K562 (cell line): ENCODE measurements at regions not wholly inside any gene's neighbourhood (a gene's known extent, or its start where the extent isn't known, plus 50 kb on each side); places are given as distances from the start of the nearest gene placed in this dataset.
A peak's percentile ranks its signal among the peaks of the same experiment; 100 is the strongest.

Experiments
- ATAC-seq: fragments of 200-7000 bp; cut with Tn5 transposase; 3 replicates; pipeline ENCODE4 v1.9.1; 2020; ENCODE audit warnings: moderate library complexity
- BruUV-seq: library from RNA; stranded (reverse); fragments of 400-500 nt; replicated peaks from 2 replicates; lab custom pipeline; 2021; lab: Mats Ljungman, UMichigan
- CTCF ChIA-PET: fragments of 300-600 bp; formaldehyde crosslinking; extraction: SDS; loops from one replicate; lab custom pipeline; 2021; ENCODE audit warnings: low intra/inter-chr PET ratio; lab: Yijun Ruan, JAX
- POLR2A ChIA-PET: fragments of 300-600, 350-650 bp; sonication (Branson Sonifier 250); formaldehyde crosslinking; extraction: SDS; loops from one replicate; lab custom pipeline; 2021; ENCODE audit warnings: antibody characterized with exemption, inconsistent platforms; lab: Yijun Ruan, JAX
- DNase-seq, 4 experiments: peaks; one replicate each; pipeline versions ENCODE4 v3.0.0 to v3.0.0-alpha.2; 2011 to 2018; ENCODE audit warnings: low spot score in 3 of 4, mixed read lengths in 3 of 4; ENCODE audit errors: extremely low read depth in 1 of 4
- FAIRE-seq: peaks from 2 replicates; lab custom pipeline; 2011; peaks lifted over from hg19 to GRCh38; lab: Jason Lieb, UNC
- H2AFZ ChIP-seq: 2 replicates; pipeline ENCODE4 v1.6.0; 2011; ENCODE audit warnings: low read depth, low read length, control low read depth, inconsistent platforms
- H3K27ac ChIP-seq: fragments of 200-600 bp; 3 replicates; pipeline ENCODE4 v1.8.0; 2011; ENCODE audit warnings: low read depth, mild to moderate bottlenecking, control low read depth, inconsistent platforms, low read length, moderate library complexity, mixed read lengths; ENCODE audit errors: extremely low read depth
- H3K27me3 ChIP-seq, 2 experiments: fragments of 300-600 bp in 1 of 2; 2 replicates in 1 of 2; 3 replicates in 1 of 2; pipeline versions ENCODE4 v1.6.0 to v1.8.0; 2011; ENCODE audit warnings: inconsistent platforms in 2 of 2, low read length in 2 of 2, mild to moderate bottlenecking in 1 of 2, mixed read lengths in 1 of 2, moderate library complexity in 1 of 2; ENCODE audit not compliant: control insufficient read depth in 2 of 2, insufficient read depth in 2 of 2
- H3K36me3 ChIP-seq: fragments of 300-600 bp; 3 replicates; pipeline ENCODE4 v1.8.0; 2011; ENCODE audit warnings: mild to moderate bottlenecking, low read length, inconsistent platforms; ENCODE audit not compliant: control insufficient read depth, insufficient read depth
- H3K4me1 ChIP-seq, 2 experiments: fragments of 200-600 bp in 1 of 2; replicated peaks in 1 of 2; 2 replicates in 1 of 2; 3 replicates in 1 of 2; pipeline versions ENCODE4 v1.5.1 to v1.8.0; 2011; ENCODE audit warnings: inconsistent platforms in 2 of 2, low read length in 2 of 2, mild to moderate bottlenecking in 1 of 2, mixed read lengths in 1 of 2, moderate library complexity in 1 of 2; ENCODE audit not compliant: control insufficient read depth in 2 of 2, insufficient read depth in 2 of 2
- H3K4me2 ChIP-seq: 2 replicates; pipeline ENCODE4 v1.6.1; 2011; ENCODE audit warnings: low read length, control low read depth, inconsistent platforms, mixed read lengths; ENCODE audit not compliant: insufficient read depth
- H3K4me3 ChIP-seq: fragments of 200-600 bp; sonication (generic), shearing (Covaris generic); 2 replicates; pipeline ENCODE4 v1.5.1; 2016; ENCODE audit warnings: control low read depth, inconsistent platforms
- H3K79me2 ChIP-seq: fragments of 200-600 bp; 3 replicates; pipeline ENCODE4 v1.8.0; 2011; ENCODE audit warnings: low read length, inconsistent platforms; ENCODE audit not compliant: control insufficient read depth, insufficient read depth
- H3K9ac ChIP-seq, 2 experiments: 2 replicates each; pipeline versions ENCODE4 v1.6.0 to v1.6.1; 2011; ENCODE audit warnings: low read depth in 2 of 2, low read length in 2 of 2, control low read depth in 1 of 2, inconsistent platforms in 1 of 2, mild to moderate bottlenecking in 1 of 2, mixed read lengths in 1 of 2; ENCODE audit not compliant: insufficient read depth in 1 of 2
- H3K9me1 ChIP-seq: one replicate; pipeline ENCODE4 v1.6.0; 2011; ENCODE audit warnings: inconsistent platforms, mild to moderate bottlenecking, low read length, moderate library complexity; ENCODE audit not compliant: control insufficient read depth, insufficient read depth
- H3K9me3 ChIP-seq: replicated peaks from 2 replicates; pipeline ENCODE4 v1.5.1; 2011; ENCODE audit warnings: low read depth, low read length, inconsistent platforms; ENCODE audit not compliant: control insufficient read depth, insufficient read depth
- H4K20me1 ChIP-seq: replicated peaks from 2 replicates; pipeline ENCODE4 v1.6.1; 2011; ENCODE audit warnings: low read length, inconsistent platforms, mixed read lengths; ENCODE audit not compliant: control insufficient read depth, insufficient read depth
- CREB3 ChIP-seq: fragments of 450-650 bp; conservative IDR thresholded peaks from 2 replicates; pipeline ENCODE4 v1.6.1; 2016; ENCODE audit warnings: missing genetic modification characterization, low read depth, mild to moderate bottlenecking, missing compliant biosample characterization, moderate library complexity
- FOXK2 ChIP-seq, 2 experiments: fragments of 450-650 bp; IDR thresholded peaks in 1 of 2; conservative IDR thresholded peaks in 1 of 2; 2 replicates each; pipeline ENCODE4 v1.6.1; 2016; ENCODE audit warnings: low read depth in 2 of 2, mild to moderate bottlenecking in 1 of 2
- SUPT5H ChIP-seq: fragments of 450-650 bp; IDR thresholded peaks from 2 replicates; pipeline ENCODE4 v1.6.1; 2016
- ZMIZ1 ChIP-seq, 2 experiments: fragments of 150-350 bp in 1 of 2; IDR thresholded peaks; 2 replicates each; pipeline ENCODE4 v1.6.1; 2012 to 2016; ENCODE audit warnings: low read depth in 2 of 2, low read length in 2 of 2, mild to moderate bottlenecking in 1 of 2, moderate library complexity in 1 of 2
- ZNF282 ChIP-seq: sonication (generic); formaldehyde crosslinking; IDR thresholded peaks from 2 replicates; pipeline ENCODE4 v1.8.1; 2023; ENCODE audit warnings: missing genetic modification reagents
- ZNF551 ChIP-seq: fragments of 250-450 bp; sonication (Bioruptor Pico); IDR thresholded peaks from 2 replicates; pipeline ENCODE4 v1.5.0; 2021; ENCODE audit warnings: mild to moderate bottlenecking, moderate library complexity
- WGBS: fragments of 100-300 bp; shearing (Covaris generic); methylation state at CpG from one replicate; pipeline ENCODE4 v1.1.6; 2016; ENCODE audit warnings: low coverage, mixed read lengths; ENCODE audit not compliant: insufficient coverage; ENCODE audit errors: missing lambda C conversion rate; 5-methylcytosine and 5-hydroxymethylcytosine counted together
- in situ Hi-C: fragments of 300-500 bp; cut with MboI; formaldehyde crosslinking; loops from 4 replicates; pipeline ENCODE4 v1.15.0; 2018; ENCODE audit warnings: inconsistent platforms, mixed read lengths
- intact Hi-C: fragments of 100-400 bp; cut with micrococcal nuclease; formaldehyde crosslinking; loops from 2 replicates; pipeline ENCODE4 v1.14.2; 2022
- TF ChIP-seq, protein P1 (sequence below): sonication (generic); formaldehyde crosslinking; IDR thresholded peaks from 2 replicates; pipeline ENCODE4 v1.8.1; 2022; ENCODE audit warnings: missing genetic modification reagents

- Histone ChIP-seq H3K9ac (no peak overlapping the region), H3K9me1 (no peaks in the 10 kb centered on the region), H3K27me3 (peaks cover 34 to 72% of the 10 kb centered on the region in 2 experiments), H3K4me3 (no peak overlapping the region), H3K4me1 (peaks cover 3 to 28% of the 10 kb centered on the region in 2 experiments; a peak in 3 of 5 replicates), H3K36me3 (no peaks in the 10 kb centered on the region), H2AFZ (no peak overlapping the region), H3K27ac (no peak overlapping the region), H3K79me2 (no peaks in the 10 kb centered on the region), H3K4me2 (no peak overlapping the region), H3K9me3 (peaks cover 4% of the 10 kb centered on the region; the same call in 1 of the 2 replicates), H4K20me1 (no peaks in the 10 kb centered on the region)
- CTCF ChIA-PET: no interaction called here
- ATAC-seq (no peak), FAIRE-seq (no peak), DNase-seq (peak in 1 of 4 experiments; percentile 5)
- 7% methylated on average over 19 of the region's 21 CpGs for WGBS
- POLR2A ChIA-PET: interaction anchor here (1.1 kb wide), 1 partner anchor 8 kb away, joined by 4 read pairs; no protein-coding TSS in a partner anchor
- intact Hi-C loops (no loop called here), in situ Hi-C loops (no loop called here)
- BruUV-seq: no TSS peak
- TF ChIP-seq SUPT5H (no peak), ZNF282 (CRISPR knock-in tag) (no peak)
Measured at GRCh38 chr7:389911-390601, 100.1 kb downstream of the FOXL3 start.

- CTCF ChIA-PET: no interaction called here
- no peak for TF ChIP-seq ZMIZ1 (IDR thresholded peaks at IDR 0.05; ENCODE audit: low read depth in 2 of 2, low read length in 2 of 2)
- TF ChIP-seq, protein P1, sequence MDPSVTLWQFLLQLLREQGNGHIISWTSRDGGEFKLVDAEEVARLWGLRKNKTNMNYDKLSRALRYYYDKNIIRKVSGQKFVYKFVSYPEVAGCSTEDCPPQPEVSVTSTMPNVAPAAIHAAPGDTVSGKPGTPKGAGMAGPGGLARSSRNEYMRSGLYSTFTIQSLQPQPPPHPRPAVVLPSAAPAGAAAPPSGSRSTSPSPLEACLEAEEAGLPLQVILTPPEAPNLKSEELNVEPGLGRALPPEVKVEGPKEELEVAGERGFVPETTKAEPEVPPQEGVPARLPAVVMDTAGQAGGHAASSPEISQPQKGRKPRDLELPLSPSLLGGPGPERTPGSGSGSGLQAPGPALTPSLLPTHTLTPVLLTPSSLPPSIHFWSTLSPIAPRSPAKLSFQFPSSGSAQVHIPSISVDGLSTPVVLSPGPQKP (CRISPR knock-in tag): no peak
- TF ChIP-seq ZNF551 (CRISPR knock-in tag): no peak
- TF ChIP-seq CREB3 (tag): no peak
- TF ChIP-seq FOXK2 (conservative IDR thresholded peaks at IDR 0.05 in 1 of 2, IDR thresholded peaks at IDR 0.05 in 1 of 2; ENCODE audit: low read depth in 2 of 2): no peak
Measured at GRCh38 chr7:390761-391410, 100.9 kb downstream of the FOXL3 start.

More at GRCh38 chr7:390761-391410, 100.9 kb downstream of the FOXL3 start:
- WGBS: 8% methylated on average over 17 of the region's 20 CpGs
- FAIRE-seq (no peak), DNase-seq (peak in 1 of 4 experiments; percentile 4), ATAC-seq (peak; percentile 46)
- intact Hi-C loops (no loop called here), in situ Hi-C loops (no loop called here)
- no peak overlapping the region for H3K4me3 ChIP-seq
- no peak overlapping the region for H3K4me2 ChIP-seq
- no peaks in the 10 kb centered on the region for H4K20me1 ChIP-seq
- H3K9me3 ChIP-seq: peaks cover 4% of the 10 kb centered on the region; the same call in 1 of the 2 replicates
- no peaks in the 10 kb centered on the region for H3K9me1 ChIP-seq
- no peaks in the 10 kb centered on the region for H3K79me2 ChIP-seq
- H3K4me1 ChIP-seq: peaks cover 3 to 28% of the 10 kb centered on the region in 2 experiments; a peak in 3 of 5 replicates
- no peaks in the 10 kb centered on the region for H3K36me3 ChIP-seq
- no peak overlapping the region for H2AFZ ChIP-seq
- H3K27ac ChIP-seq: no peak overlapping the region
- peaks cover 31 to 67% of the 10 kb centered on the region in 2 experiments for H3K27me3 ChIP-seq
- no TSS peak for BruUV-seq
- H3K9ac ChIP-seq: no peak overlapping the region; a peak in 1 of 4 replicates
- POLR2A ChIA-PET: interaction anchor here (0.6 to 1.1 kb wide), 3 partner anchors 8 to 17 kb away, joined by 3 to 4 read pairs (median 3); no protein-coding TSS in a partner anchor
